ENCODE measurements at regions not wholly inside any gene's neighbourhood (a gene's known extent, or its start where the extent isn't known, plus 50 kb on each side); places are given as distances from the start of the nearest gene placed in this dataset.

GRCh38 chr19:30941591-30941990, 407.6 kb downstream of the TSHZ3 start:
- no peak for TF ChIP-seq CTCF (IDR thresholded peaks at IDR 0.05)
- no peak for TF ChIP-seq POLR2A (IDR thresholded peaks at IDR 0.05)
- TF ChIP-seq POLR2AphosphoS5 (IDR thresholded peaks at IDR 0.05) = no peak
